HG02981 (cell line): ENCODE measurements at regions not wholly inside any gene's neighbourhood (a gene's known extent, or its start where the extent isn't known, plus 50 kb on each side); places are given as distances from the start of the nearest gene placed in this dataset.
"Not testable (repeated sequence)": the region's sequence is repeated elsewhere in the genome, so short reads cannot be mapped to it uniquely, and the experiment has no call there.

ENCODE experiments used
- ATAC-seq: cut with Tn5 transposase; IDR thresholded peaks from one replicate; pipeline ENCODE4 v1.9.1; 2021; ENCODE audit warnings: mild to moderate bottlenecking, moderate library complexity; ENCODE audit not compliant: unreplicated experiment

DNA sequence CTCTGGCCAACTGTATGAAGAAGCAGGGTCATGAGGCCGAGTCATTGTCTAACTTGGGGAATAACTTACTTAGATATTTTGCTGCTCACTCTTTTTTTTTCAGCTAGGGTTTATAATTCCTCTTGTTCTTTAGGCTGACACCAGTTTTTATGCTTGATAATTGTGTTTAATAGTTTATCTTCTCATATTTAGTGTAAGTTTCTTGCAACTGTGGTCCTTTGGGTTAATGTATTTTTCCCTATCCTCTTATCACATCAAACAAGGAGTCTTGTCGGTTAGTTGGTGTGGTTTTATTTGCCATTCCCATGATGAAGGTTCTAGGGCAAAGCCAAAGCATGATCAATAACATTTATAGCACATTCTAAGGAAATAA lies 204.6 kb downstream of the NUFIP1 start:
- ATAC-seq: no peak

DNA sequence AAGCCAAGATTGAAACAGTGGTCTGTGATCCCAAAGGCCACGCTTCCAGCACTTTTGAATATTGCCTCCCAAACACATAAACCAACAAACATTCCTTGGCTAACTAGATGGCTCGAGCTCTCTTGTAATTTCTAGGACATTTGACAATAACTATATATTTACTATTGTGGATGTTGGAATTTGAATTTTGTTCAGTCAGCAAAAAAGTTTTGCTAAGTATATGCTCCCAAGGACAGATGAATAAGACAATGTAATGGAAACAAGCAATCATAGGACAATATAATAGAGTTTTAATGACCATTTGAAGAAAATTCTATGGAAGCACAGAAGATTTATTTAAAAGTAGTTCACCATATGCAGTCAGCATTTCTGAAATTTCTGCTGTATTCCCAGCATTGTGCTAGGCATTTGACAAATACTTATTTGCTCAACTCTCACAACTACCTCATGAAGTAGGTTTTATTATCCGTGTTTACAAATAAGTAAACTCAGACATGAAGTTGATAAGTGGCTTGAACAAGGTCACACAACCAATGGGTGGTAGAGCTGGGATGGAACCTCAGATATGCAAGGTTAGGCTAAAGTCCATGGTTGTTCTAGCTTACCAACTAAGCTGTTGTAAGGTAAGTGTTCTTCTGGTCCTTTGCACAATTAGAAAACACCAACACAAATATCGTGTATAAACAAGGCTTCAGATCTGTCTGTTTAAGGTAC lies 205.1 kb downstream of the NUFIP1 start:
- no peak for ATAC-seq

DNA sequence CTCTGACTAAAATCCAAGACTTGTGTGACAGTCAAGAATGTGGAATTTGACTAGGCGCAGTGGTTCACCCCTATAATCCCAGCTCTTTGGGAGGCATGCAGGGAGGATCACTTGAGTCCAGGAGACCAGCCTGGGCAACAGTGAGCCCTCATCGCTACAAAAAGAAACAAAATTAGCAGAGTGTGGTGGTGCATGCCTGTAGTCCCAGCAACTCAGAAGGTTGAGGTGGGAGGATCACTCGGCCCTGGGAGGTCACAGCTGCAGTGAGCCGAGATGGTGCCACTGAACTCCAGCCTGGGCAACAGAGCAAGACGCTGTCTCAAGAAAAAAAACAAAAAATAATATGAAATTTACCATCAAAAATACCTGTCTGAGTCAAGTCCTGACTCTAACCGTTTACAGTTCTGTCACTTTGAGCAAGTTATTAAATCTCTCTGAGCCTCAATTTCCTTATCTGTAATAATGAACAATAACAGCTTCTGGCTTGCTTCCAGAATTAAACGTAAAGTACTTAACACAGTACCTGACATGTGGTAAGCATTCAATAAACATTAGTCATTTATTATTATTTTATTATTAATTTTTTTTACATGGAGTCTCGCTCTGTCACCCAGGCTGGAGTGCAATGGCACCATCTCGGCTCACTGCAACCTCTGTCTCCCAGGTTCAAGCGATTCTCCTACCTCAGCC lies 204.6 kb upstream of the TSC22D1 start:
- ATAC-seq: no peak

DNA sequence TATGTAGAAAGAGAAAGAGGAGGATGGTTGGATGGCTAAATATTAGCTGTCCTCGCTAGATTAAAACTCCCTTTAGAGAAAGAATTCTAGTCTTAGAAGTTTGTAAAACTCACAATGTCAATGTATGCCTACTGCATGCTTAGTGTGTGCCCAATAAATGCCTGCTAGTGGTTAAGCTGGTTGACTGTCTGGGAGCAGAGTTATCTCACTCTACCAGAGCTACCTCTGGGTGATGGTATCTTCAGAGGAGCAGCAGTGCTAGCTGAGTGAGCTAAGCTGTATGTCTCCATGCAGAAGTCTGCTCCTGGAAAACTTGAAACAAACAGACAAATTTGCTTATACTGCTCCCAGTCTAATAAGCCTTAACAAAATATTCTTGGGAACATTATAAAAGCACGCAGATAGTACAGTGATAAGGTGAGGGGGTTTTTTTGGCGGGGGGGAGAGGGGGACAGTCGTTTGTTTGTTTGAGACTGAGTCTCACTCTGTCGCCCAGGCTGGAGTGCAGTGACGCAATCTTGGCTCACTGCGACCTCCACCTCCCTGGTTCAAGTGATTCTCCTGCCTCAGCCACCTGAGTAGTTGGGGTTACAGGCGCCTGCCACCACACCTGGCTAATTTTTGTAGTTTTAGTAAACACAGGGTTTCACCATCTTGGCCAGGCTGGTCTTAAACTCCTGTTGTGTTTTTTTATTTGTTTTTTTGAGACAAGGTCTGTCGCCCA lies 202.8 kb upstream of the TSC22D1 start:
- ATAC-seq: no peak

DNA sequence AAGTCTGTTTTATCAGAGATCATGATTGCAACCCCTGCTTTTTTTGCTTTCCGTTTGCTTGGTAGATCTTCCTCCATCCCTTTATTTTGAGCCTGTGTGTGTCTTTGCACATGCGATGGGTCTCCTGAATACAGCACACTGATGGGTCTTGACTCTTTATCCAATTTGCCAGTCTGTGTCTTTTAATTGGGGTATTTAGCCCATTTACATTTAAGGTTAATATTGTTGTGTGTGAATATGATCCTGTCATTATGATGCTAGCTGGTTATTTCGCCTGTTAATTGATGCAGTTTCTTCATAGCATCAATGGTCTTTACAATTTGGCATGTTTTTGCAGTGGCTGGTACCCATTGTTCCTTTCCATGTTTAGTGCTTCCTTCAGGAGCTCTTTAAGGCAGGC lies 199.2 kb upstream of the TSC22D1 start:
- ATAC-seq: not testable (repeated sequence)

DNA sequence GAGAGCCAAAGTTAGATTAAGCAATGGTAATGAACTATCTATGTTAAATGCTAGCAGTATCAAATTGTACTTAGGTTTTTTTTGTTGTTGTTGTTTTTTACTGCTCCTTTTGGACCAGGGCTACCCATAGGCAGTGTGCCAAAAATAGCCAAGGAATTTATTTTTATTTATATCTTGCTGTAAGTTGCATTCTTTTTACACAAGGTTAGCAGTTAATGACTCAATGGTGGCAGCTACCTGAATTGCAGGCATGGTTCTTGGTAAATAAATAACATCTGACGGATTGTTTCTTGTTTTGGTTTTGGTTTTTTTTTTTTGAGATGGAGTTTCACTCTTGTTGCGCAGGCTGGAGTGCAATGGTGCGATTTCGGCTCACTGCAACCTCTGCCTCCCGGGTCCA lies 194.8 kb upstream of the TSC22D1 start:
- no peak for ATAC-seq

DNA sequence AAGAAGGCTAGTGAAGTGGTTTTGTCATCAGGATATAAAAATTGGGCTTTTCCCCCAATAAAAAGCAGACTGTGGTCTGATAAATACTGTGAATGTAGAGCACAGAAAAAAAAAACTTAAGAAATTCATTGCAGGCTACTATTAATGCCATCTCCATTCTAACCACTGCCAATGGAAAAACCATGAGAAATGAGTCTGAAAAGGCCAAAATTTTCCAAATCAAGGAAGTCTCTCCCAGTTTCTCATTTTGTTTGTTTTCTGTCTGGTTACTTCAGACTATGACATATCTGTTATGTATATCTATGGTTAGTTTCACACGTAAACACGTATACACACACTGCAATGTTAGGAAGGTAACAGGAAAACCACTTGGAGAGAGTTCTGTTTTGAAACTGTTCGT lies 193.6 kb upstream of the TSC22D1 start:
- no peak for ATAC-seq

DNA sequence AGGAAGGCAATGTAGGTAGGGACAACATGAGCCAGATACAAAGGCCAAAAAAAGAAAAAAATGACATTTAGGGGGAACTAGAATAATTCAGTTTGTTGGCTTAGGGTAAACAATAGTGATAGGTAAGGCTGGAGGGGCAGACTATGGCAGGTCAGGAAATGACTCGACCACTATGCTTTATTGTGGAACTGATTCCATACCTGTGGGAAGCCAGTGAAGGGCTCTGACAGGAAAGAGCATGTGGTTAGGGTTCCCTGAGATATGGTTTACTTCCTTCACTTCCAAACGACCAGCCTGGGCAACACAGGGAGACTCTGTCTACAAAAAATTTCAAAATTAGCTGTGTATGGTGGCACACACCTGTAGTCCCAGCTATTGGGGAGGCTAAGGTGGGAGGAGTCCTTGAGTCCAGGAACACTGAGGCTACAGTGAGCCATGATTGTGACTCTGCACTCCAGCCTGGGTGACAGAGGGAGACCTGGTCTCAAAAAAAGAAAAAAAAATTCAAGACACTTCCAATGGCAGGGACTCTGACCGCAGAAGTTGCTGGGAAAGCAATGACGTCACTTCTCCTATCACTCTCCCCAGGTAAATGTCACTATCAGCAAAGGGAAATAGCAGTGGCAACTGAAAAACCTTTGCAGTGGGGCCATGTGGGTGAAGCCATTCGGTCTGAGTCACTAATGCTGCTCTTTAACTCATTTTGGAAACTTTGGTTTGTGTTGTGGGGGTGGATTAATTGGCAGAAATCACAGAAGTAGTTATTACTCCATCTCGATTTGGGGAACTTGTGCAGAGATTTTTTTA lies 192.8 kb upstream of the TSC22D1 start:
- ATAC-seq: no peak

DNA sequence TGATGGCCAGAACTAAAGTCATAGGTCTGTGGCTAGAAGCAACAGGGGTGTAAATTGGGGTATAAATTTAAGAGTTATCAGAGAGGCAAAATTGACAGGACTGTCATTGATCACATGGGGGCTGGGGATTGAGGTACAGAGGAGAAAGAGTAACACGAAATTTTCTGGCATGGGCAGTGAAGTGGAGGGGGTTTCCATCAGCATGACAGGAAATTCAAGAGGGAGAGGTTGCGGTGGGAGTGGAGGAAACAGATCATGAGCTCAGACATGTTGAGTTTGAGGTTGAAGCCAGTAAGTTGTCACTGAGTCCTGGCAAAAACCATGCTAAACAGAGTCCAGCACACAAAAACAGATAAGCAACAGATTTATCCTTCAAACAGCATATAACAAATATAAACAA lies 192.1 kb upstream of the TSC22D1 start:
- ATAC-seq: peak; percentile 57

DNA sequence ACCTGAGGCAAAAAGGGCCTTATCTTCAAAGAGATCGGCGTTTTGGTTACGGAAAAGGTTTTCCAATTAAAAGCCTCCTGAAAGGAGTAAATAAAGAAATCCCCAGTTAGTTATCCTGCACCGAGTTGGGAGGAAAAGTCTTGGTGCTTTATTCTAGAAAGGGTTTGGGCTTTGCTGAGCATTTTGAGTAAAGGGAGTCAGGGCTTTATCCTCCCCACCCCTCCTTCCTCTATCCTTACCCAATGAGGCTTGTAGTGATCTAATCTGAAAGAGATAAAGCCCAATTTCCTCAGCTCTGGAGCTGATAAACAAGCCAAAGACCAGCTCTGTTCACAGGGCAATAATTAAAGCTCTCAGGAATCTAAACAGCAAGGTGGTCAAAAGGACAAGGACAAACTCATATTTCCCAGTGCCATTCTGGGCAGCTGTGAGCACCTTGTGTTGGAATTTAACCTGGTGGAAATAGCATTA lies 188.9 kb upstream of the TSC22D1 start:
- no peak for ATAC-seq

DNA sequence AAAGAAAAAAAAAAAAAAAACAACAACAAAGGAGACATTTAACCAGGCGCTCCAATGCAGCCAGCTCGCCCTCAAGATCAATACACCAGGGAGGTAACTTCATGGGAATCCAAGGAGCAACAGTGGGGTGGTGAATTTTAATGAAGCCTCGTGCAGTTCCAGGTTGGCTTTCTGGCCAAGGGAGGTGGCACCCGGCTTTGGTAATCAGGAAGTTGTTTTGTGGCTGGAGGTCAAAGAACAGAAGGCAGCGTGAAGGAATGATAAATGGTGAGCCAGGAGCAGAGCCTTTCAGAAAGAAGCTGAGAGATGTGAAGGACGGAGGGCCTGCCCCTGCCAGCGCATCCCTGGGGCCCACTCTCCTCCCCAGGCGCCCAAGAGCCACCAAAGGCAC lies 188.2 kb upstream of the TSC22D1 start:
- no peak for ATAC-seq

DNA sequence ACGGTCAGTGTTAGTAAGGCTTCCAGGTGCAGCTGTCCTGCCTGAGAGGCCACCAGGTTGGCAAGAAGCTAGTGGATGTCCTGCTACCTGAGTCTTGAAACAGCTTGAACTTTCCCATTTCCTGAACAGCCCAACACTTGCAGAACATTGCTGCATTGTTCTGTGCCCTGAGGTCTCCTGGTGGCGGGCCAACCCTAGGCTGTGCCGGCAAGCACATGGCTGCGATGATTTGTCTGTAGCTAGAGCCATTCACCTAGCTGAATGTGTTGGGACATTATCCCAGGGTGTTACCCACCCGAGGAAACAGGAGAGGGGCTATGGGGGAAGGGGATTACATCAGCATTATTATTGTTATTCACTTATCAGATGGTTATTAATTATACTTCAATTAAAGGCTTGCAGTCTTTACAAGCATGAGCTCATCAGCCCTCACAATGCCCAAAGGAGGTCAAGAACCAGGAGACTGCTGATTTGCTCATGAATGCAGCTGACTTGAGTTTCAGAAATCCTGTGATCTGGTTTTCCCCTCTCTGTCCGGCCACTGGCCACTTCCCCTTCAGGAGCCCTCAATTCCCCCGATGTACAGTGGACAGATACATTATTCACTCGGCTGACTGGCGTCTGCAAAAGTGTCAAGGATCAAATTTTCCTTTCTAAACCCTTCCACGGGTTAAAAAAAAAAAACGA lies 187.6 kb upstream of the TSC22D1 start:
- ATAC-seq: no peak

DNA sequence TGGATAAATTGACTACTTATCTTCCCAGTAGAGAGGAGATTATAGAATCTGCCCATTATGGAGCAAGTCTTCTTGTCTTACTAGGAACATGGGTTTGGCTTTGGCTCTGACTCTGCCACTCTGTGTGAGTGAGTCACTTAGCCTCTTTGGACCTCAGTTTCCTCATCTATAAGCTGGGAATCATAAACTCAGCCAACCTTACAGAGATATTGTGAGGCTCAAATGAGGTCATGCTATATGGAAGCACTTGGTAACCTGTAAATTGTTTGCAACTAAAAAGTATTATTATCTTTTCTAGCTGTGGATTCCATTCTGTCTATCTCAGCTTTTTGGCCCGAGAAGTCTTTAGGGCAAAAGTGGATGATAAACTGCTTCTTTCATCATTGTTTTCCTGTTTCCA lies 186.8 kb upstream of the TSC22D1 start:
- ATAC-seq: no peak

DNA sequence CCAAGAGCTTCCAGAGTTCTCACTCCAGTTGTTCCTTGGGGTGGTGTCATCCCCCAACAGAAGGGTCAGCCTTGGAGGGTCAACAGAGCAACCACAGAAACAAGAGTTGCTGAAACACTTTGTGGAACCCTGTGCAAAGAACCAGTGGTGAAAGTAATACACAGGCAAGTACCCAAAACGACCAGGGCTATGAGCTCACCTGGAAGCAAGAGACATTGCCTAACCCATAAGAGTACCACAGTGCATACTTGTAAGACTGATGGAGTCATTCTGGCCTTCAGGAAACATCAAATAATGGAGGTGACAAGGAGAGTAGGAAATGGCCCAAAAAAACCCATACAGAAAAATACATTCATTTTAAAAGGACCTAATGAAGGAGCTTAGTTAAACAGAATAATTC lies 184.3 kb upstream of the TSC22D1 start:
- ATAC-seq: no peak

DNA sequence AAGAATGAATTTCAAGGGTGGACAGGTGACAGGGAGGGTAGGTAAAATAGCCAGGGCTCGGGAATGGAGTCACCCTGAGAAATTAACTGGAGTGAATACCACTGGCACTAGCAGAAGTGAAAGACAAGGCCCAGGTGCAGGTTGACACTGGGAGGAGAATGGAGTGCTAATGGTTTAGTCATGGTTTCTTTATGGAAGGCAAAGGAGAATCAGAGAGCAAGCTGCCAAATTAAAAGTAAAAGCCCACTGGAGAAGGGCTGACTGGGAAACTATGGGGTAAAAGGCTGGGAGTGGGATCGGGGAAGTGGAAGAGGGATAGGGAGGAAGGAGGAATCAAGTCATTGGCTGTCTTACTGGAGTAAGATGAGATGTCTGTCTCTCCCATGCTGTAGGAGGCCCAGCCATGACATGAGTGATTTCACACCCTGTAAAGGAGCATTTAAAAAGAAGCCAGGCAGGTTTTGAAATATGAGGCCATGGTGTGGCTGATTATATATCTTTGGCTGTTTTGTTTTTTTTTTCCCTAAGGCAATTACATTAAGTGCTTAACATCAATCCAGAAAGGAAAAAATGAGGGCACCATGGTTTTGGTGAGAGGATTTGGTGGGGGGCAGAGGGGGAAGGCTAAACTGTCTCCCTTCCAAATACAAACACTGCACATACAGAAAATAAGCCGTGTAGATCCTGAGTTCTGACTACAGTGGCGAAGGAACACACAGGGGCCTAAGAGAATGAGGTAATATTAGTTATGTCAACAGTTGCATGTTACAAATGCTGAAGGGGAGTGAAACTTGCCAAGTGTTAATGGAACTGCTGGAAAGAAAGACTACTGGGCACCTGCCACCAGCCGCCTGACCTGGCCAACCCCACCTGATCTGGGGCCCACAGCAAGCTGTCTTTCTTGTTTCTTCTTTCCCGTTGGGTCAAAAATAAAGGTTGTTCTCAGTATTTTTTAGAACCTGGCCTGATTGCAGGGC lies 183.5 kb upstream of the TSC22D1 start:
- ATAC-seq: no peak

DNA sequence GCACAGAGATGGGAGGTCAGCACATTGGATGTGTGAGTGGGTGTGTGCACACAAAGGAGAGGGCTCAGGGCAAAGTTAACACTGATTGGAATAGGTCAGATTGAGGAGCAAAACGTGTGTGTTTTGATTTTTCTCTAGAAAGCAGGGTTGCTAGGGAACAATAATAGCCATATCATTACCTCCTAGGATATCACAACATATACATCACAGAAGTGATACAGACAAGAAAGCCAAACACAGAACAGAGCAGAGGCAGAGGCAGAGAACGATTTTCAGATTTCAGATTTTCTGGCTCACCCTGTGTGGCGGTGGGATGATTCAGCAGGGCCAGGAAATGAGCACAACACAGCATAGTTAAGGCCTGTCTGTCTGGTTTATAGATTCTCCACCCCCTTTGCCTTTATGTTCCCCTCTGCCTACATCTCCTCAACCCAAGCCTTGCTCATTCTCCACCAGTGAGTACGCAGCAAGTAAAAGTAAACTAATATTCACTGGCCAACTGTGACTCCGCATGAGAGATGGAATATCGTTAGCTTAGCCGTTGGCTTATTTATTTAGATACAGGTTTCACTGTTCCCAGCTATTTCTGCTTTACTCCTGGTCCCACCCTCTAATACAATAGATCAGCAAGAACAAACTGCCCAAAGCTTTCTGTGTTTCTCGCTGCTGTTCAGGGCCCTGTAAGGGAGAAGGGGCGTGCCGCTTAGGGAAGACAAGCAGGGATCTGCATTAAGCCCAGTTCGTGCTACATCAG lies 182.7 kb upstream of the TSC22D1 start:
- ATAC-seq: no peak

DNA sequence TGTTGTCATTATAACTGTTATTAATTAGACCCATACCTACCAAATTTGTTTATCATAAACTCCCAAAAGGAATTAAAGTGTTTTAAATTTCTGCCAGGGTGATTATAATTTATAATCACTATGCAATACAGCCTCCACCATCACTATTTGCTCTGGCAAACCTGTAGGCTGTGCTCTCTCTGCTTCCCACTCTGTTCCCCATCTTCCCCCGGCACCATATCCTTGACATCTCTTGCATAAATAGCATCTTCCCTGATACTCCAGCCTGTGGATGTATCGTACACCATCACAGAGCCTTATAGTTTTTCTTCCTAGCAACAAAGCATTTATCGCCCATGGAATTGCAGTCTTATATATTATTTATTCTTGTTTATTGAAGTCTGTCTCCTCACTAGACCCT lies 181.5 kb upstream of the TSC22D1 start:
- no peak for ATAC-seq

DNA sequence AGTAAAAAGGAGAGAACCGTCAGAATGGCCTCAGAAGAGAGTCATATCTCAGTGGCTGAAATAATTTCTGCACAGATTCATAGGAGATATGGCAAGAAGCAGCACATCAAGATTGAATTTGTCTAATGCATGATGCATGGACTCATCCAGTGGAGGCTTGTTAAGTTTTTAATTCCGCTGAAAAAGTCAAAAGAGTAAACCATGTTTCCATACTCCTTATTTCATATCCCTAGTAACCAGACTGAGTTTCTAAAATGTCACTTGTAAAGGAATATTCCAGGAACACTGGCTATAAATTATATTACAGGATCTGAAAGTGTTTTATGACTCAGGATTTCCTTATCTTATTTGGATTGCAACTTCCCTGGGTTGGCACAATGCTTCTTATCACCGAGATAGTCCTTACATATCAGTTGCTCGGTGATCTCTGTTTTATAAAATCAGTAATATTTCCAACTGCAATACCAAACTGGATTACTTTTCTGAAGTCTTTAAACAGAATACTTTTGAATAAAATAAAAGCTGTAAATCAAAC lies 180.2 kb upstream of the TSC22D1 start:
- ATAC-seq: no peak

DNA sequence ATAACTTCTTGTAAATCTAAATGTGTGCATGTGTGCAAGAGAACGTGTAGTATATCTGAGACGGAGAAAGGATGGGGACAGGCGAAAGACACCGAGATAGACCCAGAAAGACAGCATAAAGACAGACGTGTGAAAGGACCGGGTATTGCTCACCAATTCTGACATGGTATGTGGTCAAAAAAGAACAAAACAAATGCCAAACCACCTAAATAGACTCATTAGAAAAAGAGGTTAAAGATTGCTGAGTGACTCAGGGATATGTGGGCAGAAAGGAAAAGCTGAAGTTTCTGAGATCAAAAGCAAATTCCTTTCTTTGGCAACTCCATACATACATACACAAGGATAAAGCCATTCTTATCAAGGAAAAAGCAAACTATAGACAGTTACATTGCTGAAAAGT lies 179.7 kb upstream of the TSC22D1 start:
- ATAC-seq: no peak
